Endodermal cell (in vitro differentiated cells): ENCODE measurements at regions not wholly inside any gene's neighbourhood (a gene's known extent, or its start where the extent isn't known, plus 50 kb on each side); places are given as distances from the start of the nearest gene placed in this dataset.
"Not testable (repeated sequence)": the region's sequence is repeated elsewhere in the genome, so short reads cannot be mapped to it uniquely, and the experiment has no call there.

Experiments
- DNase-seq: peaks from one replicate; pipeline ENCODE4 v3.0.0-alpha.2; 2017
- H3K27ac ChIP-seq: 2 replicates; pipeline ENCODE4 v1.5.1; 2013; ENCODE audit warnings: mild to moderate bottlenecking, low read depth, low read length, moderate library complexity
- H3K27me3 ChIP-seq: 2 replicates; pipeline ENCODE4 v1.6.1; 2013; ENCODE audit warnings: mild to moderate bottlenecking, low read length, moderate library complexity; ENCODE audit not compliant: insufficient read depth, control insufficient read depth, poor library complexity, severe bottlenecking
- H3K36me3 ChIP-seq: 2 replicates; pipeline ENCODE4 v1.7.0; 2013; ENCODE audit warnings: mild to moderate bottlenecking, low read length, moderate library complexity; ENCODE audit not compliant: control insufficient read depth, insufficient read depth
- H3K4me1 ChIP-seq: one replicate; pipeline ENCODE4 v1.7.0; 2013; ENCODE audit warnings: low read length; ENCODE audit not compliant: control insufficient read depth, insufficient read depth
- H3K4me3 ChIP-seq: 2 replicates; pipeline ENCODE4 v1.5.1; 2013; ENCODE audit warnings: mild to moderate bottlenecking, low read length, moderate library complexity
- H3K9ac ChIP-seq: 2 replicates; pipeline ENCODE4 v1.6.1; 2013; ENCODE audit warnings: mild to moderate bottlenecking, low read length, moderate library complexity; ENCODE audit not compliant: poor library complexity, severe bottlenecking; ENCODE audit errors: extremely low read depth
- H3K9me3 ChIP-seq: 2 replicates; pipeline ENCODE4 v1.6.1; 2013; ENCODE audit warnings: mild to moderate bottlenecking, low read length, moderate library complexity; ENCODE audit not compliant: control insufficient read depth
- H3K27ac Mint-ChIP-seq: 2 replicates; pipeline ENCODE4 v1.8.0; 2020; ENCODE audit warnings: mixed read lengths
- H3K27me3 Mint-ChIP-seq: 2 replicates; pipeline ENCODE4 v1.8.0; 2021; ENCODE audit warnings: mild to moderate bottlenecking, mixed read lengths; ENCODE audit not compliant: insufficient read depth
- H3K36me3 Mint-ChIP-seq: 2 replicates; pipeline ENCODE4 v1.8.0; 2020; ENCODE audit warnings: low read depth, mixed read lengths
- H3K4me1 Mint-ChIP-seq: 2 replicates; pipeline ENCODE4 v1.8.0; 2020; ENCODE audit warnings: mixed read lengths
- H3K4me3 Mint-ChIP-seq: 2 replicates; pipeline ENCODE4 v1.8.0; 2020; ENCODE audit warnings: mild to moderate bottlenecking, moderate library complexity, mixed read lengths
- H3K9me3 Mint-ChIP-seq: 2 replicates; pipeline ENCODE4 v1.8.0; 2020; ENCODE audit warnings: mild to moderate bottlenecking, mixed read lengths
- CTCF ChIP-seq: fragments of 200-600 bp; sonication (generic); conservative IDR thresholded peaks from 2 replicates; pipeline ENCODE4 v1.5.0; 2021; ENCODE audit warnings: antibody characterized with exemption, mild to moderate bottlenecking
- WGBS, 2 experiments: methylation state at CpG; one replicate each; pipeline versions ENCODE4 v1.1.5 to v1.1.7; 2013; ENCODE audit warnings: missing lambda C conversion rate in 2 of 2, mixed read lengths in 1 of 2; ENCODE audit not compliant: insufficient coverage in 1 of 2, insufficient read length in 1 of 2; 5-methylcytosine and 5-hydroxymethylcytosine counted together

GRCh38 chr3:157912514-157913451 is 193.4 kb downstream of the SHOX2 start:
- no peak overlapping the region for H3K9ac ChIP-seq
- WGBS, 2 experiments = 88 to 98% methylated on average over 4 to 5 of the region's 5 CpGs

GRCh38 chr3:157906627-157907026 is 199.6 kb downstream of the SHOX2 start:
- no peak for TF ChIP-seq CTCF
- Histone ChIP-seq H3K36me3 (no peaks in the 10 kb centered on the region), H3K27me3 (no peaks in the 10 kb centered on the region), H3K9me3 (no peaks in the 10 kb centered on the region), H3K4me3 (no peak overlapping the region), H3K27ac (no peak overlapping the region), H3K9ac (no peak overlapping the region), H3K4me1 (peaks cover 6% of the 10 kb centered on the region)
- peaks cover 7% of the 10 kb centered on the region for H3K4me1 Mint-ChIP-seq
- H3K9me3 Mint-ChIP-seq = peaks cover 2% of the 10 kb centered on the region
- H3K36me3 Mint-ChIP-seq = no peaks in the 10 kb centered on the region
- no peak overlapping the region for H3K27ac Mint-ChIP-seq
- no peak overlapping the region for H3K4me3 Mint-ChIP-seq
- DNase-seq = no peak
- H3K27me3 Mint-ChIP-seq = no peaks in the 10 kb centered on the region

More at GRCh38 chr3:157912514-157913451, 193.4 kb downstream of the SHOX2 start:
- no peak for DNase-seq
- Mint-ChIP-seq H3K4me3 (no peak overlapping the region), H3K27me3 (no peaks in the 10 kb centered on the region), H3K27ac (no peak overlapping the region), H3K9me3 (no peaks in the 10 kb centered on the region), H3K4me1 (peaks cover 13% of the 10 kb centered on the region), H3K36me3 (no peaks in the 10 kb centered on the region)
- no peaks in the 10 kb centered on the region for H3K27me3 ChIP-seq
- no peak overlapping the region for H3K27ac ChIP-seq
- H3K36me3 ChIP-seq = no peaks in the 10 kb centered on the region
- H3K4me1 ChIP-seq = peaks cover 6% of the 10 kb centered on the region
- no peak overlapping the region for H3K4me3 ChIP-seq
- no peaks in the 10 kb centered on the region for H3K9me3 ChIP-seq
- no peak for TF ChIP-seq CTCF

GRCh38 chr3:157905885-157906284 is 200.3 kb downstream of the SHOX2 start:
- no peaks in the 10 kb centered on the region for H3K27me3 ChIP-seq
- TF ChIP-seq CTCF = no peak
- H3K4me3 ChIP-seq = no peak overlapping the region
- peaks cover 7% of the 10 kb centered on the region for H3K4me1 Mint-ChIP-seq
- H3K9me3 ChIP-seq = no peaks in the 10 kb centered on the region
- H3K4me1 ChIP-seq = peaks cover 6% of the 10 kb centered on the region
- H3K27me3 Mint-ChIP-seq = no peaks in the 10 kb centered on the region
- 88% methylated on average over 1 of the region's 1 CpG; no CpG with 5 or more reads in 1 of the 2 experiments for WGBS, 2 experiments
- peaks cover 2% of the 10 kb centered on the region for H3K9me3 Mint-ChIP-seq
- H3K36me3 ChIP-seq = no peaks in the 10 kb centered on the region
- no peak overlapping the region for H3K9ac ChIP-seq
- no peak overlapping the region for H3K4me3 Mint-ChIP-seq
- H3K27ac Mint-ChIP-seq = no peak overlapping the region
- H3K36me3 Mint-ChIP-seq = no peaks in the 10 kb centered on the region
- no peak overlapping the region for H3K27ac ChIP-seq
- DNase-seq = no peak

GRCh38 chr3:157902680-157903079 is 203.5 kb downstream of the SHOX2 start:
- not testable (repeated sequence) for H3K9me3 ChIP-seq, H3K27ac Mint-ChIP-seq, H3K9ac ChIP-seq, H3K9me3 Mint-ChIP-seq, H3K4me3 ChIP-seq, H3K36me3 Mint-ChIP-seq, H3K4me3 Mint-ChIP-seq, H3K4me1 Mint-ChIP-seq, H3K4me1 ChIP-seq, H3K36me3 ChIP-seq, H3K27me3 ChIP-seq, H3K27ac ChIP-seq, DNase-seq, H3K27me3 Mint-ChIP-seq
- WGBS, 2 experiments = no CpG with 5 or more reads among the region's 4 CpGs
